Neural cell (in vitro differentiated cells): ENCODE measurements at regions not wholly inside any gene's neighbourhood (a gene's known extent, or its start where the extent isn't known, plus 50 kb on each side); places are given as distances from the start of the nearest gene placed in this dataset.

Experiments used
- H2AFZ ChIP-seq: fragments of 200-600, 300-800 bp; sonication (generic), shearing (Covaris generic); 2 replicates; pipeline ENCODE4 v1.6.0; 2014; ENCODE audit warnings: low read depth, mild to moderate bottlenecking, antibody characterized with exemption, low read length, moderate library complexity
- H3F3A ChIP-seq: fragments of 200-600 bp; shearing (Covaris generic); 2 replicates; pipeline ENCODE4 v1.6.1; 2016; ENCODE audit warnings: mild to moderate bottlenecking, moderate library complexity, mixed read lengths, antibody characterized with exemption, low read length; ENCODE audit not compliant: insufficient read depth, poor library complexity, severe bottlenecking
- H3K27ac ChIP-seq: fragments of 200-600, 300-800 bp; sonication (generic), shearing (Covaris generic); 2 replicates; pipeline ENCODE4 v1.5.1; 2014; ENCODE audit warnings: mild to moderate bottlenecking, low read length, moderate library complexity
- H3K27me3 ChIP-seq: fragments of 300-800, 200-600 bp; sonication (generic), shearing (Covaris generic); 2 replicates; pipeline ENCODE4 v1.6.0; 2014; ENCODE audit warnings: mild to moderate bottlenecking, low read depth, low read length, moderate library complexity; ENCODE audit not compliant: insufficient read depth
- H3K36me3 ChIP-seq: fragments of 300-800, 200-600 bp; sonication (generic), shearing (Covaris generic); 2 replicates; pipeline ENCODE4 v1.5.1; 2014; ENCODE audit warnings: mild to moderate bottlenecking, antibody characterized with exemption, low read length, moderate library complexity; ENCODE audit not compliant: insufficient read depth
- H3K4me2 ChIP-seq: fragments of 300-800, 200-600 bp; sonication (generic), shearing (Covaris generic); 2 replicates; pipeline ENCODE4 v1.6.0; 2014; ENCODE audit warnings: mild to moderate bottlenecking, low read length
- H3K4me3 ChIP-seq: fragments of 300-800, 200-600 bp; sonication (generic), shearing (Covaris generic); 2 replicates; pipeline ENCODE4 v1.5.1; 2014; ENCODE audit warnings: mild to moderate bottlenecking, low read length, moderate library complexity
- H3K79me2 ChIP-seq: fragments of 200-600 bp; shearing (Covaris generic); replicated peaks from 2 replicates; pipeline ENCODE4 v1.6.0; 2014; ENCODE audit warnings: mild to moderate bottlenecking, low read length, moderate library complexity; ENCODE audit not compliant: insufficient read depth
- H3K9ac ChIP-seq: fragments of 300-800, 200-600 bp; sonication (generic), shearing (Covaris generic); 2 replicates; pipeline ENCODE4 v1.6.1; 2016; ENCODE audit warnings: mild to moderate bottlenecking, low read length, mixed read lengths
- H3K9me2 ChIP-seq: fragments of 200-600 bp; shearing (Covaris generic); 2 replicates; pipeline ENCODE4 v1.6.1; 2016; ENCODE audit warnings: mild to moderate bottlenecking, low read length, mixed read lengths; ENCODE audit not compliant: insufficient read depth
- H3K9me3 ChIP-seq: fragments of 200-600, 300-800 bp; sonication (generic), shearing (Covaris generic); 2 replicates; pipeline ENCODE4 v1.6.1; 2016; ENCODE audit warnings: mild to moderate bottlenecking, mixed run types, low read length, moderate library complexity, mixed read lengths
- H4K20me1 ChIP-seq: fragments of 200-600 bp; shearing (Covaris generic); 2 replicates; pipeline ENCODE4 v1.6.1; 2016; ENCODE audit warnings: mild to moderate bottlenecking, mixed run types; ENCODE audit not compliant: insufficient read depth
- EP300 ChIP-seq: fragments of 450-650 bp; conservative IDR thresholded peaks from 2 replicates; pipeline ENCODE4 v1.6.1; 2014; ENCODE audit warnings: antibody characterized with exemption, mild to moderate bottlenecking, moderate library complexity; ENCODE audit not compliant: poor library complexity, severe bottlenecking
- EZH2 ChIP-seq: fragments of 200-600, 300-800 bp; shearing (Covaris generic), sonication (generic); IDR thresholded peaks from 2 replicates; pipeline ENCODE4 v1.6.1; 2014; ENCODE audit warnings: antibody characterized with exemption, low read length, borderline replicate concordance, mild to moderate bottlenecking; ENCODE audit not compliant: insufficient read depth, poor library complexity, severe bottlenecking
- MXI1 ChIP-seq: fragments of 450-650 bp; conservative IDR thresholded peaks from 2 replicates; pipeline ENCODE4 v1.6.1; 2014; ENCODE audit warnings: antibody characterized with exemption, mild to moderate bottlenecking; ENCODE audit not compliant: poor library complexity, severe bottlenecking
- POLR2AphosphoS5 ChIP-seq: IDR thresholded peaks from 2 replicates; pipeline ENCODE4 v1.6.1; 2012
- RAD21 ChIP-seq: fragments of 450-650 bp; conservative IDR thresholded peaks from 2 replicates; pipeline ENCODE4 v1.6.1; 2014; ENCODE audit warnings: antibody characterized with exemption, mild to moderate bottlenecking, moderate library complexity
- SMC3 ChIP-seq: fragments of 450-650 bp; conservative IDR thresholded peaks from 2 replicates; pipeline ENCODE4 v1.6.1; 2014; ENCODE audit warnings: antibody characterized with exemption, mild to moderate bottlenecking, moderate library complexity; ENCODE audit not compliant: poor library complexity
- TAF1 ChIP-seq: IDR thresholded peaks from 2 replicates; pipeline ENCODE4 v1.6.1; 2012; ENCODE audit warnings: low read depth
- TF ChIP-seq, protein P1 (sequence below): IDR thresholded peaks from 2 replicates; pipeline ENCODE4 v1.6.1; 2012; ENCODE audit warnings: borderline replicate concordance
- TF ChIP-seq, protein P2 (sequence below): fragments of 450-650 bp; IDR thresholded peaks from 2 replicates; pipeline ENCODE4 v1.5.1; 2014; ENCODE audit warnings: antibody characterized with exemption, mild to moderate bottlenecking, moderate library complexity; ENCODE audit not compliant: poor library complexity, severe bottlenecking

DNA sequence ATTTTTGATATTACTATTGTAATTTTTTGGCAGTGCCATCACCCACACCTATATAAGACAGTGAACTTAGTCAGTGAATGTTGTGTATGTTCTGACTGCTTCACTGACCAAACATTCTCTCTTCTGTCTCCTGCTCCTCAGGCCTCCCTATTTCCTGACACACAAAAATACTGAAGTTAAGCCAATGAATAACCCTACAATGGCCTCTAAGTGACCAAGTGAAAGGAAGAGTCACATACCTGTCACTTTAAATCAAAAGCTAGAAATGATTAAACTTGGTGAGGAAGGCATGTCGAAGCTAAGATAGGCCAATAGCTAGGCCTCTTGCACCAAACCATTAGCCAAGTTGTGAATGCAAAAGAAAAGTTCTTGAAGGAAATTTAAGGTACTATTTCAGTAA lies 151.9 kb downstream of the RND3 start:
- no peaks in the 10 kb centered on the region for H3K27me3 ChIP-seq
- no peak for TF ChIP-seq MXI1

GRCh38 chr2:150332383-150332782 lies 155.1 kb downstream of the RND3 start:
- no peak overlapping the region for H3K9ac ChIP-seq
- H3K9me2 ChIP-seq, result no peaks in the 10 kb centered on the region
- TF ChIP-seq POLR2AphosphoS5, result no peak
- no peak for TF ChIP-seq TAF1
- no peak for TF ChIP-seq EP300
- no peak for TF ChIP-seq RAD21
- TF ChIP-seq, protein P1, sequence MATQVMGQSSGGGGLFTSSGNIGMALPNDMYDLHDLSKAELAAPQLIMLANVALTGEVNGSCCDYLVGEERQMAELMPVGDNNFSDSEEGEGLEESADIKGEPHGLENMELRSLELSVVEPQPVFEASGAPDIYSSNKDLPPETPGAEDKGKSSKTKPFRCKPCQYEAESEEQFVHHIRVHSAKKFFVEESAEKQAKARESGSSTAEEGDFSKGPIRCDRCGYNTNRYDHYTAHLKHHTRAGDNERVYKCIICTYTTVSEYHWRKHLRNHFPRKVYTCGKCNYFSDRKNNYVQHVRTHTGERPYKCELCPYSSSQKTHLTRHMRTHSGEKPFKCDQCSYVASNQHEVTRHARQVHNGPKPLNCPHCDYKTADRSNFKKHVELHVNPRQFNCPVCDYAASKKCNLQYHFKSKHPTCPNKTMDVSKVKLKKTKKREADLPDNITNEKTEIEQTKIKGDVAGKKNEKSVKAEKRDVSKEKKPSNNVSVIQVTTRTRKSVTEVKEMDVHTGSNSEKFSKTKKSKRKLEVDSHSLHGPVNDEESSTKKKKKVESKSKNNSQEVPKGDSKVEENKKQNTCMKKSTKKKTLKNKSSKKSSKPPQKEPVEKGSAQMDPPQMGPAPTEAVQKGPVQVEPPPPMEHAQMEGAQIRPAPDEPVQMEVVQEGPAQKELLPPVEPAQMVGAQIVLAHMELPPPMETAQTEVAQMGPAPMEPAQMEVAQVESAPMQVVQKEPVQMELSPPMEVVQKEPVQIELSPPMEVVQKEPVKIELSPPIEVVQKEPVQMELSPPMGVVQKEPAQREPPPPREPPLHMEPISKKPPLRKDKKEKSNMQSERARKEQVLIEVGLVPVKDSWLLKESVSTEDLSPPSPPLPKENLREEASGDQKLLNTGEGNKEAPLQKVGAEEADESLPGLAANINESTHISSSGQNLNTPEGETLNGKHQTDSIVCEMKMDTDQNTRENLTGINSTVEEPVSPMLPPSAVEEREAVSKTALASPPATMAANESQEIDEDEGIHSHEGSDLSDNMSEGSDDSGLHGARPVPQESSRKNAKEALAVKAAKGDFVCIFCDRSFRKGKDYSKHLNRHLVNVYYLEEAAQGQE, result no peak
- TF ChIP-seq EZH2, result no peak

More for the DNA sequence above, 151.9 kb downstream of the RND3 start:
- no peak overlapping the region for H3K4me3 ChIP-seq
- no peak overlapping the region for H2AFZ ChIP-seq
- H4K20me1 ChIP-seq, result no peaks in the 10 kb centered on the region
- no peaks in the 10 kb centered on the region for H3K79me2 ChIP-seq
- H3K27ac ChIP-seq, result no peak overlapping the region
- H3K4me2 ChIP-seq, result no peak overlapping the region
- H3K36me3 ChIP-seq, result no peaks in the 10 kb centered on the region
- no peak overlapping the region for H3K9ac ChIP-seq
- H3K9me2 ChIP-seq, result no peaks in the 10 kb centered on the region
- H3K9me3 ChIP-seq, result no peaks in the 10 kb centered on the region
- H3F3A ChIP-seq, result no peaks in the 10 kb centered on the region

DNA sequence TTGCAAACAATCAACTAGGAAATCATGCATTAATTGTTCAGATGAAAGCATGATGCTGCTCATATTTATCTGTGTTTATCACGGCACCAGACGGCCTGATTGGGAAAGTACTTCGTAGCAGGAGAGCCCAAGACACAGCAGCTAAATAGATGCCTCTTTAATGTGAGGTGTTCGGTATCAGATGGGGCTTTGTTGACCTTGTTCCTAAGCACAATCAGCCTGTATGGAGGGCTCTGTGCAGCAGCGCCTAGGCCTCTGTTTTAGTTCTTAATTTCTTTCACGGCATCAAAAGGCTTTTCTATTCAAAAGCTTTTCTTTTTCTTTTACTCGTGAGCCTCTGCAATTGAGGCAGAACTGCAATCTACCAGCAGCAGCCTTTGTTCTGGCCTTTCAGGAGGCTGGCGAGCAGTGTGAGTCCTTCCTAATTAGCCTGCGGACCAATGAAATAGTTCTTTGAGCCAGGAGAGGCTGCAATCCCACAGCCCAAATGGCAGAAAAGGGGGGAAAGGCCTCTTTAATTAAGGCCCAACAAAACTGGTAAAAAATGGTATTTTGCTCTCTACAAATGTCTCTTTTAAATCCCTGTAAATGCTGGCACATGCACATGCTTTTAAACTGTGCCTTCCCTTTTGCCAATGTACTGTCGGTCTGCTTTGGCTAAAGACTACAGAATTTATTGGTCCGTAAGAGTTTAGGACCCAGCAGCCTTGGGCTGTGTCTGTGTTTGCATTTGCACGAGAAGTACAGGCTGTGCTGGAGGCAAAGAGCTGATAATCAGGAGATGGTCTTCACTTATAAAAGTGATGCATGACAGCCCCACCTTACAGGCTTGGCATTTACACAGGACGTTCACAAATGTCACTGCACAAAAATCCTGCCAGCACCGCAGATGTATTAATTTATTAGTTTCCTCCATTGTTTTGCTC lies 159.6 kb downstream of the RND3 start:
- H3K27me3 ChIP-seq, result no peaks in the 10 kb centered on the region
- no peaks in the 10 kb centered on the region for H3F3A ChIP-seq
- H3K9me3 ChIP-seq, result no peaks in the 10 kb centered on the region
- no peaks in the 10 kb centered on the region for H3K9me2 ChIP-seq
- H3K9ac ChIP-seq, result peak overlapping the region; percentile 41
- no peaks in the 10 kb centered on the region for H4K20me1 ChIP-seq
- no peaks in the 10 kb centered on the region for H3K79me2 ChIP-seq
- no peaks in the 10 kb centered on the region for H3K36me3 ChIP-seq
- peak overlapping the region; percentile 26 for H3K4me3 ChIP-seq
- peak overlapping the region; percentile 19 for H3K4me2 ChIP-seq
- peak overlapping the region; percentile 7 for H3K27ac ChIP-seq
- H2AFZ ChIP-seq, result peak overlapping the region; percentile 48
- TF ChIP-seq RAD21 (peak; percentile 12), POLR2AphosphoS5 (peak; percentile 13), MXI1 (no peak), EZH2 (no peak), SMC3 (no peak), TAF1 (no peak)
- TF ChIP-seq, protein P2, sequence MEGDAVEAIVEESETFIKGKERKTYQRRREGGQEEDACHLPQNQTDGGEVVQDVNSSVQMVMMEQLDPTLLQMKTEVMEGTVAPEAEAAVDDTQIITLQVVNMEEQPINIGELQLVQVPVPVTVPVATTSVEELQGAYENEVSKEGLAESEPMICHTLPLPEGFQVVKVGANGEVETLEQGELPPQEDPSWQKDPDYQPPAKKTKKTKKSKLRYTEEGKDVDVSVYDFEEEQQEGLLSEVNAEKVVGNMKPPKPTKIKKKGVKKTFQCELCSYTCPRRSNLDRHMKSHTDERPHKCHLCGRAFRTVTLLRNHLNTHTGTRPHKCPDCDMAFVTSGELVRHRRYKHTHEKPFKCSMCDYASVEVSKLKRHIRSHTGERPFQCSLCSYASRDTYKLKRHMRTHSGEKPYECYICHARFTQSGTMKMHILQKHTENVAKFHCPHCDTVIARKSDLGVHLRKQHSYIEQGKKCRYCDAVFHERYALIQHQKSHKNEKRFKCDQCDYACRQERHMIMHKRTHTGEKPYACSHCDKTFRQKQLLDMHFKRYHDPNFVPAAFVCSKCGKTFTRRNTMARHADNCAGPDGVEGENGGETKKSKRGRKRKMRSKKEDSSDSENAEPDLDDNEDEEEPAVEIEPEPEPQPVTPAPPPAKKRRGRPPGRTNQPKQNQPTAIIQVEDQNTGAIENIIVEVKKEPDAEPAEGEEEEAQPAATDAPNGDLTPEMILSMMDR, result no peak
- TF ChIP-seq, protein P1, result no peak

More at GRCh38 chr2:150332383-150332782, 155.1 kb downstream of the RND3 start:
- Histone ChIP-seq H3K79me2 (no peaks in the 10 kb centered on the region), H3K27ac (no peak overlapping the region), H3K36me3 (no peaks in the 10 kb centered on the region), H2AFZ (no peak overlapping the region), H3K9me3 (no peaks in the 10 kb centered on the region), H3K4me3 (no peak overlapping the region), H3F3A (no peaks in the 10 kb centered on the region), H3K4me2 (no peak overlapping the region), H4K20me1 (no peaks in the 10 kb centered on the region), H3K27me3 (no peaks in the 10 kb centered on the region)
